ENCODE measurements at regions not wholly inside any gene's neighbourhood (a gene's known extent, or its start where the extent isn't known, plus 50 kb on each side); places are given as distances from the start of the nearest gene placed in this dataset.

DNA sequence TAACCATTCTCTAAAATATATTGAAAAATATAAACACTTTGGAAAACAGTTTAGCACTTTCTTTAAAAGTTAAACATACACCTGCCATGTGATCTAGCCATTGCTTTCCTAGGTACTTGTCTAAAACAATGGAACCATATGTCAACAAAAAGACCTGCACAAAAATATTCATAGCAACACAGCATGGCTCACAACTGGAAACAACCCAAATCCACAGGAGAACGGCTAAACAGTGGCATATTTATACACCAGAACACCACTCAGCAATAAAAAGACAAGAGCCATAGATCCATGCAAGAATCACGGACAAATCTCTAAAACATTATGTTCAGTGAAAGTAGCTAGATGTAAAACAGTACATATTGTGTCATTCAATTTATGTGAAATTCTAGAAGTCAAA is 221.3 kb upstream of the UBE2E2 start:
- TF ChIP-seq SIN3A (IDR thresholded peaks at IDR 0.05; ENCODE audit: borderline replicate concordance, insufficient read depth, low read length) (no peak), FOXP2 (optimal IDR thresholded peaks at IDR 0.05; ENCODE audit: borderline replicate concordance, extremely low read depth, extremely low read length, insufficient read depth) (no peak), REST (IDR thresholded peaks at IDR 0.05; ENCODE audit: insufficient read depth in 1 of 2, low read depth in 2 of 2, low read length in 2 of 2) (no peak), POLR2AphosphoS5 (IDR thresholded peaks at IDR 0.05; ENCODE audit: low read depth, low read length) (no peak), TAF1 (IDR thresholded peaks at IDR 0.05; ENCODE audit: borderline replicate concordance, insufficient read depth, low read length) (no peak)

DNA sequence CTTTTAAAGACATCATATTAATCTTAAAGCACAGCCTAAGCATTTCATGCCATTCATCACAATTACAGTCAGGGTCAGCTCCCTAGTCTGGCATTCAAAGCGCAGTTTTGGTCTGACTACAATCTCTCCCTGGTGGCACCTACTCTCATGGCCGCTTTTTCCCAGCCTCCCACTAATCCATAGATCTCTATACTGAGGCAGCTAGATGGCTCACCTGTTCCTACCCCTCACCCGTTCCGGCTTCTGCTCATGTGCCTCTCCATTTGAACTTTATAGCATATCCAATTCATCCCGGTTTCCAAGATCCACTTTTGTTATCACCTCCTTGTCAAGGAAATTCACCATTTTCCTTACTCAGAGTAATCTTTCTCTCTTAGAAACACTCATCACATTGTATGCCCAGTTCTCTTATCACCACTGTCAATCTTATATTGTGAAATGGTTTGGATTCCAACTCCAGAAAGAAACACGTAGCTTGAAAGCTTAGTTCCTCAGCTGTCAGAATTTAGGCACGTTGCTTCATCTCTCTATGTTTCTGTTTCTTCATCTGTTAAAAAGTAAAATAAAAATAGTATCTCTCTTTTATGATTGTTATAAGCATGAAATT is 220.0 kb upstream of the UBE2E2 start:
- TF ChIP-seq SIN3A (IDR thresholded peaks at IDR 0.05; ENCODE audit: borderline replicate concordance, insufficient read depth, low read length) (no peak), REST (IDR thresholded peaks at IDR 0.05; ENCODE audit: insufficient read depth in 1 of 2, low read depth in 2 of 2, low read length in 2 of 2) (no peak), FOXP2 (optimal IDR thresholded peaks at IDR 0.05; ENCODE audit: borderline replicate concordance, extremely low read depth, extremely low read length, insufficient read depth) (no peak), TAF1 (IDR thresholded peaks at IDR 0.05; ENCODE audit: borderline replicate concordance, insufficient read depth, low read length) (no peak), POLR2AphosphoS5 (IDR thresholded peaks at IDR 0.05; ENCODE audit: low read depth, low read length) (no peak)

DNA sequence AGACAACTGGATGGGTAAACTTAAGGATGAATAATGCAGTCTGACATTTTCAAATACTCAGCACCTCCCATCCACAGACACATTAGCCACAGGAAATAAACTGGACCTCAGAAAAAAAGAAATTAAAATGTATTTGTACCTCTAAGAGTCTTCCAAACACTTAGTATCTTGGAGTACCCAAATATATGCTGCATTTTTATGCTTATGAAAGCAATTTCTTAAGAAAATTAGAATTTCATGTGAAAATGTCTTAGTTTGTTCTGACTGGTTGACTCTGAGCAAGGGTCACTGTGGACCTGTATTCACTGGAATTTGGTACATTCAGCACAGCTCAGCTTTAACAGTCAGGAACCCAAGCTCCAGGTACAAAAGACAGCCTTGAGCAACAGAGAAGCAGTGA is 216.2 kb upstream of the UBE2E2 start:
- no peak for TF ChIP-seq FOXP2 (optimal IDR thresholded peaks at IDR 0.05; ENCODE audit: borderline replicate concordance, extremely low read depth, extremely low read length, insufficient read depth)
- no peak for TF ChIP-seq POLR2AphosphoS5 (IDR thresholded peaks at IDR 0.05; ENCODE audit: low read depth, low read length)
- no peak for TF ChIP-seq TAF1 (IDR thresholded peaks at IDR 0.05; ENCODE audit: borderline replicate concordance, insufficient read depth, low read length)
- no peak for TF ChIP-seq REST (IDR thresholded peaks at IDR 0.05; ENCODE audit: insufficient read depth in 1 of 2, low read depth in 2 of 2, low read length in 2 of 2)
- no peak for TF ChIP-seq SIN3A (IDR thresholded peaks at IDR 0.05; ENCODE audit: borderline replicate concordance, insufficient read depth, low read length)

GRCh38 chr3:22988566-22988965 is 214.6 kb upstream of the UBE2E2 start:
- no peak for TF ChIP-seq POLR2AphosphoS5 (IDR thresholded peaks at IDR 0.05; ENCODE audit: low read depth, low read length)
- no peak for TF ChIP-seq SIN3A (IDR thresholded peaks at IDR 0.05; ENCODE audit: borderline replicate concordance, insufficient read depth, low read length)
- TF ChIP-seq TAF1 (IDR thresholded peaks at IDR 0.05; ENCODE audit: borderline replicate concordance, insufficient read depth, low read length): no peak
- TF ChIP-seq FOXP2 (optimal IDR thresholded peaks at IDR 0.05; ENCODE audit: borderline replicate concordance, extremely low read depth, extremely low read length, insufficient read depth): no peak
- no peak for TF ChIP-seq REST (IDR thresholded peaks at IDR 0.05; ENCODE audit: insufficient read depth in 1 of 2, low read depth in 2 of 2, low read length in 2 of 2)
